ENCODE measurements at regions not wholly inside any gene's neighbourhood (a gene's known extent, or its start where the extent isn't known, plus 50 kb on each side); places are given as distances from the start of the nearest gene placed in this dataset.

DNA sequence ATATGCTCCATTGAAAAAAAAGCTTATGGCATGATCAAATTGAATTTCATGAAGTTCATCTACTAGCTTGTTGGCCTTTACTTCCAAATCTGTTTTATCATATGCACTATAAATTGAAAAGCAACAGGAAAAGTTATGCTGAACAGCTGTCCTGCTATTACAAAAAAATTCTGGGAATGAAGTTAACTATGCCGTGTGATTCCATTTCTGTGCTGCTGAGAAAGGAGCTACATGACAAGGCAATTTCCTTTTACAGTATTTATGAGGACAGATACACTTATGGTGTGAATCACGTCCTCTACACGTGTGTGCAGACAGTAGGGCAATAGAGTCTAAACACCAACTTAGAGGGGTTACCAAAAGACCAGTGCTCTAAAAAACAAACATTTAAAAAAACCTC, 426.5 kb upstream of the AKR1E2 start:
- DNase-seq (no peak), ATAC-seq (no peak)
- Histone ChIP-seq H3K9me3 (ENCODE audit: control insufficient read depth, insufficient read depth, low read length) (no peaks in the 10 kb centered on the region), H3K36me3 (ENCODE audit: control insufficient read depth, insufficient read depth, low read length) (no peaks in the 10 kb centered on the region), H3K27ac (ENCODE audit: low read length) (no peak overlapping the region), H3K27me3 (ENCODE audit: control insufficient read depth, insufficient read depth, low read length) (no peaks in the 10 kb centered on the region), H3K4me1 (ENCODE audit: control insufficient read depth, insufficient read depth, low read length) (no peaks in the 10 kb centered on the region), H3K4me3 (ENCODE audit: low read length) (no peak overlapping the region)
- intact Hi-C loops (cut with micrococcal nuclease): no loop called here
- TF ChIP-seq CTCF (IDR thresholded peaks at IDR 0.05): no peak
- Mint-ChIP-seq H3K36me3 (no peaks in the 10 kb centered on the region), H3K27ac (no peak overlapping the region), H3K9me3 (no peaks in the 10 kb centered on the region), H3K4me3 (no peak overlapping the region), H3K27me3 (ENCODE audit: low read depth in 2 of 2) (peaks cover 6 to 35% of the 10 kb centered on the region in 2 donors), H3K4me1 (no peaks in the 10 kb centered on the region)
- WGBS (ENCODE audit: insufficient coverage): 83% methylated on average over 3 of the region's 3 CpGs

DNA sequence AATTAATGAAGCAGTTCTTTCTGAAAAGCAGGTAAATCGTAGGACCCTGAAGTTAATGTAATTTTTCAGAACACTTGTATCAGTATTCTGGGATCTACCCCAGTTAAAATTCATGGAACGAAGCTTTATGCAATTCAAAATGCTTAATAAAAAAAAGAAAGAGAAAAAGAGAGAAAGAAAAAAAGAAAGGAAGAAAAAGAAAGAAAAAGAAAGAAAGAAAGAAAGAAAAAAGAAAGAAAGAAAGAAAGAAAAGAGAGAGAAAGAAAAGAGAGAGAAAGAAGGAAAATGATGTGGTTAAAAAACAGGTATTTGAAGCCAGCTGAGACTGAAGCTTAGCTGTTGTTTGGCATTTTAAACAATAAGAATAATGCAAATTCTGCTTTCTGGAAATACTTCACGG, 427.4 kb upstream of the AKR1E2 start:
- H3K27ac Mint-ChIP-seq: no peak overlapping the region
- ATAC-seq: no peak
- no peaks in the 10 kb centered on the region for H3K27me3 ChIP-seq (ENCODE audit: control insufficient read depth, insufficient read depth, low read length)
- no peak for TF ChIP-seq CTCF (IDR thresholded peaks at IDR 0.05)
- no peaks in the 10 kb centered on the region for H3K9me3 Mint-ChIP-seq
- no peaks in the 10 kb centered on the region for H3K4me1 Mint-ChIP-seq
- H3K4me1 ChIP-seq (ENCODE audit: control insufficient read depth, insufficient read depth, low read length): no peaks in the 10 kb centered on the region
- DNase-seq: no peak
- 92% methylated on average over 2 of the region's 3 CpGs for WGBS (ENCODE audit: insufficient coverage)
- no peaks in the 10 kb centered on the region for H3K9me3 ChIP-seq (ENCODE audit: control insufficient read depth, insufficient read depth, low read length)
- H3K27me3 Mint-ChIP-seq (ENCODE audit: low read depth in 2 of 2): peaks cover 5 to 31% of the 10 kb centered on the region in 2 donors
- H3K4me3 ChIP-seq (ENCODE audit: low read length): no peak overlapping the region
- H3K27ac ChIP-seq (ENCODE audit: low read length): no peak overlapping the region
- intact Hi-C loops (cut with micrococcal nuclease): no loop called here
- no peaks in the 10 kb centered on the region for H3K36me3 Mint-ChIP-seq
- H3K36me3 ChIP-seq (ENCODE audit: control insufficient read depth, insufficient read depth, low read length): no peaks in the 10 kb centered on the region
- H3K4me3 Mint-ChIP-seq: no peak overlapping the region

- no peak overlapping the region for H3K4me3 ChIP-seq (ENCODE audit: low read length)
- H3K27ac Mint-ChIP-seq: no peak overlapping the region
- no peaks in the 10 kb centered on the region for H3K9me3 Mint-ChIP-seq
- 89% methylated on average over 3 of the region's 3 CpGs for WGBS (ENCODE audit: insufficient coverage)
- H3K27ac ChIP-seq (ENCODE audit: low read length): no peak overlapping the region
- no peaks in the 10 kb centered on the region for H3K36me3 Mint-ChIP-seq
- DNase-seq: no peak
- intact Hi-C loops (cut with micrococcal nuclease): no loop called here
- no peak for TF ChIP-seq CTCF (IDR thresholded peaks at IDR 0.05)
- H3K4me3 Mint-ChIP-seq: no peak overlapping the region
- no peak for ATAC-seq
- H3K4me1 Mint-ChIP-seq: no peaks in the 10 kb centered on the region
- H3K27me3 ChIP-seq (ENCODE audit: control insufficient read depth, insufficient read depth, low read length): no peaks in the 10 kb centered on the region
- H3K27me3 Mint-ChIP-seq (ENCODE audit: low read depth in 2 of 2): peaks cover 2 to 19% of the 10 kb centered on the region in 2 donors
- no peaks in the 10 kb centered on the region for H3K9me3 ChIP-seq (ENCODE audit: control insufficient read depth, insufficient read depth, low read length)
- H3K36me3 ChIP-seq (ENCODE audit: control insufficient read depth, insufficient read depth, low read length): no peaks in the 10 kb centered on the region
- H3K4me1 ChIP-seq (ENCODE audit: control insufficient read depth, insufficient read depth, low read length): no peaks in the 10 kb centered on the region
Measured at GRCh38 chr10:4397337-4397736, 428.7 kb upstream of the AKR1E2 start.

- intact Hi-C loops (cut with micrococcal nuclease): no loop called here
- Histone ChIP-seq H3K4me3 (ENCODE audit: low read length) (no peak overlapping the region), H3K27me3 (ENCODE audit: control insufficient read depth, insufficient read depth, low read length) (no peaks in the 10 kb centered on the region), H3K27ac (ENCODE audit: low read length) (no peak overlapping the region), H3K36me3 (ENCODE audit: control insufficient read depth, insufficient read depth, low read length) (no peaks in the 10 kb centered on the region), H3K4me1 (ENCODE audit: control insufficient read depth, insufficient read depth, low read length) (no peaks in the 10 kb centered on the region), H3K9me3 (ENCODE audit: control insufficient read depth, insufficient read depth, low read length) (no peaks in the 10 kb centered on the region)
- TF ChIP-seq CTCF (IDR thresholded peaks at IDR 0.05): no peak
- DNase-seq: no peak
- Mint-ChIP-seq H3K27me3 (ENCODE audit: low read depth in 2 of 2) (peaks cover 2 to 22% of the 10 kb centered on the region in 2 donors), H3K9me3 (no peaks in the 10 kb centered on the region), H3K36me3 (no peaks in the 10 kb centered on the region), H3K27ac (no peak overlapping the region), H3K4me3 (no peak overlapping the region), H3K4me1 (no peaks in the 10 kb centered on the region)
- WGBS (ENCODE audit: insufficient coverage): 88% methylated on average over 8 of the region's 9 CpGs
- no peak for ATAC-seq
Measured at GRCh38 chr10:4396401-4397283, 429.4 kb upstream of the AKR1E2 start.

Measured in natural killer cell (primary cell).